Activated CD8-positive, alpha-beta memory T cell treated with anti-CD3 and anti-CD28 coated beads, Interleukin-2, amount 50 U/mL, for 48 hours (primary cell): ENCODE measurements at regions not wholly inside any gene's neighbourhood (a gene's known extent, or its start where the extent isn't known, plus 50 kb on each side); places are given as distances from the start of the nearest gene placed in this dataset.

Experiments
- DNase-seq: peaks from one replicate; pipeline ENCODE4 v3.0.0-alpha.2; 2020

GRCh38 chr6:56764081-56764566 lies 121.4 kb upstream of the DST start:
- no peak for DNase-seq

- no peak for DNase-seq
These were observed 119.0 kb upstream of the DST start for GRCh38 chr6:56761651-56762050.

DNA sequence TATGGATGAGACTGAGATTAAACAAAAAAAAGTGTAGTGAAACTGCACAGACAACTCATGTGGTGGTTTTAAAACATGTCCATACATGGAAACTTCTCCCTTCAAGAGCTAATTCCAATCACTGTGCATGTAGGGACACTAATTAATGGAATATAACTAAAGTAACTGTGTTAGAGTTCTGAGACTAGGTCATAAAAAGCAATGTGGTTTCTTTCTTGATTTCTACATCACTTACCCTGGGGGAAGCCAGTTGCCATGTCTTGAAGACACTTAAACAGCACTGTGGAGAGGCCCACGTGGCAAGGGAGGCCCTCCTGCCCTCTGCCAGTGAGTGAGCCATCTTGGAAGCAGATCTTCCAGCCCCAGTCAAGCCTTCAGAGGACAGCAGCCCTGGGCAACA lies 118.2 kb upstream of the DST start:
- no peak for DNase-seq

DNA sequence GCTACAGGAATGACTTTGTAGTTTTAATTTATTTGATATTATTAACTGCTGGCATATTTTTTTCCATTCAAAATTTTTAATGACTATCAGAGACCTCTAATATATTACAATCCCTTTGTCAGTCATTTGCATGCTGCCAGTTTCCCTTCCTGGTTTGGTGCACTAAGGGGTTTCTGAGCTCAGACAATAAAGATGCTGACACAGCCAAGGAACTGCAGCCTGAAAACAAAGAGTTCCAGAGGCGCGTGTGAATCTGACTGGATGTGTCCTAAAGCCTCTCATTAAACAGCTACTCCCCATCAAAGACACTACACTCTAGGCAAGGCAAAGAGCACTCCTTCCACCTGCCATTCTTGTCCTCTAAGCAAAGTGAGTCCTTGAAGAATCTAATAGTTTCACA lies 116.8 kb upstream of the DST start:
- no peak for DNase-seq

- no peak for DNase-seq
These were observed 115.9 kb upstream of the DST start for GRCh38 chr6:56758553-56758952.

- no peak for DNase-seq
These were observed 115.4 kb upstream of the DST start for GRCh38 chr6:56758120-56758519.

- DNase-seq = no peak
These were observed 114.9 kb upstream of the DST start for GRCh38 chr6:56757588-56757984.

DNA sequence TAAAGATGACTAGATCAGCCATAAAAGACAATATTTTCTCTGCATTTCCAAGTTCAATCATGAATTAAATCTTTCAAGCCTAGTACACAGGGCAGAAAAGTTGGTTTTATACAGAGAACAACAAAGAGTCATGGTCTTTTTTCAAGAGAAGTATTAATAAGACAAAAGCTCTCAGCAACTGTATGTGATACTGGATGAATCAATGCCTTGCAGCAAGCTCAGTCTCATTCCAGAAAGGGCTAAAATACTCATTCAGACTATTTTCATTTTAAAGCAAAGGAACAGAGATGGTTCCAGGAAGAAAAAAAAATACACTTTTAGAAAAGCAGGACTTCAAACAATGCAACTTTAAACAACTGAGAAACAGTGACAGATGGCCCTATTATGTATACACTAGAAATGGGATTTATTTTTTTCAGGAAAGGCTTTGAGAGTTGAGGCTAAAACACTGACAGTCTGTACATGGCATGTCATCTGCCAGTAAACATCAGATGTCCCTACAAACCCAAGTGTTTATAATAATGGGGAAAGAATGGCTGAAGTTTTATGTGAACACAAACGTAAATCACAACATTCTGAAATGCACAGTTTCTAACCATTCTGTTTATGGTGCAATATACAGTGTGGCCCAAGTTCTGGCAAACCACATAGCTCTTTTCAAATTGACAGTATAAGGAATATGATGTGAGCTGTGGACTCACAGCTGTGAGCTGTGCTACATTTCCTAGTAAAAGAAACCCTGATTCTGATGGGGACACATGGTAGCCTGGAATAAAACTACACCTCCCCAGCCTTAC lies 114.3 kb upstream of the DST start:
- no peak for DNase-seq

DNA sequence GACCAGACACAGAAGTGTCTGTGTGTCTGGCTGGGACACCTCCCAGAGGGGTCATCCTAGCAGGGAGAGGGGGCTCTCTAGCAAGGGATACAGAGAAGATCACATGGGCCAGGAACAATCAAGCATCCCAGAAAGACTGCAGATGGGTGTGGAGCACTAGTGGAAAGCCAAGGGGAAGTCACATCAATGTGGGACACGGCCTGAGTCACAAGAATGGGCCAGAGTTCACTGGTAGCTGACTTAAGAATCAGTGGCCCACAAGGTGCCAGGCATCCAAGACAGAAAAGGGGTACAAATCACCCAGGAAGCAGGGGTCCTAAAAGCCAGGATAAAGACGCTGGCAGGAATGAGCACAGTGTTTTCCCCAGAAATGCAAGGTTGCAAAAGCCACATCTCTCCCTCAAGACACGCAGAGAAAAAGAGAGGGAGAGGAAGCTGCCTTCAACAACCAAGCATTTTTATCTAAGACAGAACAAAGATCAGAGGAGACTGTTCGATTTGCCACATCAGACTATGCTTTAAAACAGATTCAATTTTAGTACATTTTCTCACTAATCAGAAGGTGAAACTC lies 113.6 kb upstream of the DST start:
- no peak for DNase-seq

- DNase-seq = no peak
These were observed 112.4 kb upstream of the DST start for GRCh38 chr6:56755040-56755439.

- no peak for DNase-seq
These were observed 111.1 kb upstream of the DST start for GRCh38 chr6:56753811-56754210.

- DNase-seq = no peak
These were observed 109.8 kb upstream of the DST start for GRCh38 chr6:56752534-56752933.

GRCh38 chr6:56752009-56752408 lies 109.3 kb upstream of the DST start:
- no peak for DNase-seq

- DNase-seq = no peak
These were observed 108.9 kb upstream of the DST start for GRCh38 chr6:56751604-56752003.

DNA sequence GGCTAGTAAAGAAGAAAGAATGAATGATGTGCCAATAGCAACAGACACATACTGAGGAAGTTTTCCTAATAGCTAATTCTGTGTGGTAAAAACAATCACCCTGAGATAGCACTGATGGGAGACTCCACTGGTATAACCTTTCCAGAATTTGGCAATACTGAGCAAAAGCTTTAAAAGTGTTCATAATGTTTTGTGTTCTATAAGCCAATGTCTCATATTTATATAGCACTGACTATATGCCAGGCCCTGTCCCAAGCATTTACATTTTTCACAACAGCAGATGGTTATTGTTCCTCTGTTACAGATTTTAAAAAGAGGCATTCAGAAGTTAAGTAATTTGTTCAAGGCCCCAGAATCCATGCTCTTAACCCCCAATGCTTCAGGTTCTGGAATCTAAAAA lies 108.0 kb upstream of the DST start:
- no peak for DNase-seq

DNA sequence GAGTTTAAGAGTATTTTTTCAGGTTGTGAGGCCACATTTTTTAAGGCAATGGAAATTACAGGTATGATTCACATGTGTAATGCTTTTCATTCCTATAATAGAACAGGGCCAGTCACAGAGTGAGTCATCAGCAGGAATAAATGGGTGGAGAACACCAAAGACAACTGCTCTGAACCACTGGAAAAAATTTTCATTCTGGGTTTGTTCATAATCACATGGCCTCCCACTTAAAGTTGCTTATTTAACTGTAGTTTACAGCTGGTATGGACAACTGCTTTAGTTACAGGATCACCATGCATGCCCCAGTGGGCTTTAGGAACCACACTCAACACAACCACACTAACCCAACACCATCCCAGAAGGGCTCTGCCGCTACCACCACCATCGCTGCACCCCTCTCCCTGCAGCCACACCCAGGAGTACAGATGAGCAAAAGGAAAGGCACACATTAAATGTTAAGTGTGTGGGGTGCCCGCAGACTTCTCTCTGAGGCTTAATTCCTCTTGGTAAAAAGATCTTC lies 107.0 kb upstream of the DST start:
- no peak for DNase-seq

DNA sequence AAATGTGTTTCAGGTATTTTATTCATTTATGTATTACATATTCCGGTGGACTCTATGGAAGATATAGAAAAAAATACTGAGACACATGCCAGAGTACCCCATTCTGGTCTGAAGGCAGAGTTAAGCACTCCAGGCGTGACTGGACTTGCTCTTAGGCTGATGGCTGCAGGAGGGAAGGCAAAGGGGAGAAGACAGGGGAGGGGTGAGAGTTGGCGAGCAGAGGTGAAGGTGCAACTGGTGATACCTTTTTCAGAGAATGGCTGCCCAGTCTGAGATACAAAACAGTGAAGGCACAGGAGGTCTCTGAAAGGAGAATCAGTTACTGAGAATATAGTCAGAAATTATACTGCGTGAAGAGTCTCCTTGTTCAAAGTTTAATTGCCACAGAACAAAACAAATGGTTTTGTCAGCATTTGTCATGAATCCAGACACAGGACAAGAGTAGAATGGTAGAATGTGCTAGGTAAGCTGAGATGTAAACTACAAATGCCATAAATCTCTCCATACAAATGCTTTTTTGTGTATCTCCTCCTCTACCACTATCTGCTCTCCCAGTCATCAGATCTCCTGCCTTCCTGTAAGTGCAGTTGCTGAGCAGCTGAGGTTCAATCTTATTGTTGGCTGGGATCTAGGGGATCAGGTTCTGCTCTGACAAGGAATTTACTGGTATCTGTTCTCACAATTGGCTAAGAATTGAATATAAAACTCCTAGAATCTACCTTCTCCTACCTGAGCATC lies 104.2 kb upstream of the DST start:
- DNase-seq = no peak

DNA sequence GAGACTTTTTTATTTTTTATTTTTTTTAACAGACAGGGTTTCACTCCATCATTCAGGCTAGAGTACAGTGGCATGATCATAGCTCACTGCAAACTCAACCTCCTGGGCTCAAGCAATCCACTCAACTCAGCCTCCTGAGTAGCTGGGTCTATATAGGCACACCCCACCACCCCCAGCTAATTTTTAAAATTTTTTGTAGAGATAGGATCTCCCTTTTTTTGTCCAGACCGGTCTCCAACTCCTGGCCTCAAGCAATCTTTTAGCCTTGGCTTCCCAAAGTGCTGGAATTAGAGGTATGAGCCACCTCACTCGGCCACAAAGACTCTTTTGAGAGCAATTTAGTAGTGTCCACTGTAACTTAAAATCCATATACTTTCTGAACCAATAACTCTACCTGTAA lies 103.3 kb upstream of the DST start:
- DNase-seq = no peak

GRCh38 chr6:56745081-56745480 lies 102.4 kb upstream of the DST start:
- no peak for DNase-seq

- DNase-seq = no peak
These were observed 101.8 kb upstream of the DST start for GRCh38 chr6:56744528-56744927.

- no peak for DNase-seq
These were observed 99.6 kb upstream of the DST start for GRCh38 chr6:56742122-56742791.

DNA sequence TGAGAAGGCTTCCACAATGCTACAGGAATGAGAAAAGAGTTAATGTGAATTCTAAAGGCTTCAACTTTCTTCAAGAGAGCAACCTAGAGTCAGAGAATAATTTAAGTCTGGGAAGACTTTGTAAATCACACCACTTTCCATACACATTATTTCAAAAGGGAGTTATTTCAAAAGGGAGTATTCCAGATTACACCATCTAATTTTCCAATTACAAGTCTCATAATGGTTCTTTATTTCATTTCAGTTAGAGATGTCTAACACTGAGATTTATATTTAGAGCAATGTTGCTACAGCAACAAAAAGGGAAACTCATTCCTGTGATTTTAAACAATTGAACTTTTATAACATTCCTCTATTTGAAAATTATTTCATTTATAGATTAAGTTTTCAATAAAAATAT lies 98.8 kb upstream of the DST start:
- no peak for DNase-seq
